Esophagus squamous epithelium (tissue), 4 donors: ENCODE measurements at regions not wholly inside any gene's neighbourhood (a gene's known extent, or its start where the extent isn't known, plus 50 kb on each side); places are given as distances from the start of the nearest gene placed in this dataset.

Source experiments
- CTCF ChIP-seq, 6 experiments: fragments of 450-650 bp in 4 of 6; fragments of 200-600 bp in 2 of 6; sonication (generic) in 2 of 6; IDR thresholded peaks; one replicate each; pipeline ENCODE4 v1.5.1; 2016 to 2019; ENCODE audit warnings: antibody characterized with exemption in 6 of 6, mild to moderate bottlenecking in 4 of 6, moderate library complexity in 4 of 6
- POLR2A ChIP-seq, 4 donors: fragments of 450-650 bp; IDR thresholded peaks; one replicate each; pipeline ENCODE4 v1.6.1; 2017; ENCODE audit warnings: antibody characterized with exemption in 4 of 4, mild to moderate bottlenecking in 4 of 4, moderate library complexity in 3 of 4

GRCh38 chr4:185914583-185915199 is 102.7 kb upstream of the SORBS2 start:
- TF ChIP-seq CTCF (IDR thresholded peaks at IDR 0.05): no peak
- TF ChIP-seq POLR2A (IDR thresholded peaks at IDR 0.05): no peak
